Stimulated activated naive CD8-positive, alpha-beta T cell treated with anti-CD3 and anti-CD28 coated beads, Interleukin-15, amount 100 ng/mL, for 72 hours (primary cell): ENCODE measurements at regions not wholly inside any gene's neighbourhood (a gene's known extent, or its start where the extent isn't known, plus 50 kb on each side); places are given as distances from the start of the nearest gene placed in this dataset.
"Not testable (repeated sequence)": the region's sequence is repeated elsewhere in the genome, so short reads cannot be mapped to it uniquely, and the experiment has no call there.

Experiments
- ATAC-seq: fragments of 150-1000 bp; cut with Tn5 transposase; 2 replicates; pipeline ENCODE4 v1.10.0; 2021; ENCODE audit warnings: mild to moderate bottlenecking, moderate library complexity
- DNase-seq, 2 donors: peaks; one replicate each; pipeline ENCODE4 v3.0.0; 2021 to 2022
- H3K27ac Mint-ChIP-seq, 2 donors: one replicate each; pipeline ENCODE4 v1.8.0; 2022; ENCODE audit warnings: mild to moderate bottlenecking in 2 of 2, mixed read lengths in 2 of 2, moderate library complexity in 2 of 2
- H3K27me3 Mint-ChIP-seq: one replicate; pipeline ENCODE4 v1.8.0; 2022; ENCODE audit warnings: mixed read lengths
- H3K4me1 Mint-ChIP-seq: one replicate; pipeline ENCODE4 v1.8.0; 2022; ENCODE audit warnings: mild to moderate bottlenecking, mixed read lengths
- H3K4me3 Mint-ChIP-seq, 2 donors: one replicate each; pipeline ENCODE4 v1.8.0; 2022; ENCODE audit warnings: mild to moderate bottlenecking in 2 of 2, mixed read lengths in 2 of 2, moderate library complexity in 1 of 2
- H3K9me3 Mint-ChIP-seq, 2 donors: one replicate each; pipeline ENCODE4 v1.8.0; 2022; ENCODE audit warnings: mixed read lengths in 2 of 2

GRCh38 chr12:63427029-63427428 is 241.3 kb downstream of the DPY19L2 start:
- not testable (repeated sequence) for H3K4me1 Mint-ChIP-seq, H3K27ac Mint-ChIP-seq, ATAC-seq, DNase-seq, H3K27me3 Mint-ChIP-seq, H3K9me3 Mint-ChIP-seq, H3K4me3 Mint-ChIP-seq

- no peaks in the 10 kb centered on the region for H3K9me3 Mint-ChIP-seq
- H3K4me3 Mint-ChIP-seq = no peak overlapping the region
- DNase-seq = no peak
- H3K4me1 Mint-ChIP-seq = no peaks in the 10 kb centered on the region
- no peak overlapping the region for H3K27ac Mint-ChIP-seq
- no peaks in the 10 kb centered on the region for H3K27me3 Mint-ChIP-seq
- ATAC-seq = no peak
These were observed 243.6 kb downstream of the DPY19L2 start for GRCh38 chr12:63424671-63425070.

GRCh38 chr12:63423839-63424238 is 244.5 kb downstream of the DPY19L2 start:
- H3K27me3 Mint-ChIP-seq = no peaks in the 10 kb centered on the region
- no peaks in the 10 kb centered on the region for H3K4me1 Mint-ChIP-seq
- H3K9me3 Mint-ChIP-seq = no peaks in the 10 kb centered on the region
- DNase-seq = no peak
- no peak for ATAC-seq
- H3K4me3 Mint-ChIP-seq = no peak overlapping the region
- no peak overlapping the region for H3K27ac Mint-ChIP-seq

- peaks cover 0 to 3% of the 10 kb centered on the region in 2 donors for H3K9me3 Mint-ChIP-seq
- H3K27ac Mint-ChIP-seq = no peak overlapping the region
- no peaks in the 10 kb centered on the region for H3K27me3 Mint-ChIP-seq
- ATAC-seq (no peak), DNase-seq (peak in 1 of 2 donors; percentile 18)
- no peak overlapping the region for H3K4me3 Mint-ChIP-seq
- no peaks in the 10 kb centered on the region for H3K4me1 Mint-ChIP-seq
These were observed 248.1 kb downstream of the DPY19L2 start for GRCh38 chr12:63420206-63420644.

GRCh38 chr12:63419154-63419553 is 249.1 kb downstream of the DPY19L2 start:
- Mint-ChIP-seq H3K27ac (no peak overlapping the region), H3K27me3 (no peaks in the 10 kb centered on the region), H3K4me3 (no peak overlapping the region), H3K4me1 (no peaks in the 10 kb centered on the region), H3K9me3 (peaks cover 5 to 8% of the 10 kb centered on the region in 2 donors)
- no peak for DNase-seq
- no peak for ATAC-seq

- no peak overlapping the region for H3K4me3 Mint-ChIP-seq
- no peak overlapping the region for H3K27ac Mint-ChIP-seq
- H3K27me3 Mint-ChIP-seq = no peaks in the 10 kb centered on the region
- H3K4me1 Mint-ChIP-seq = no peaks in the 10 kb centered on the region
- no peak for ATAC-seq
- no peak for DNase-seq
- H3K9me3 Mint-ChIP-seq = peaks cover 5 to 8% of the 10 kb centered on the region in 2 donors
These were observed 251.5 kb downstream of the DPY19L2 start for GRCh38 chr12:63416788-63417187.

GRCh38 chr12:63415357-63415756 is 252.9 kb downstream of the DPY19L2 start:
- ATAC-seq (no peak), DNase-seq (no peak)
- Mint-ChIP-seq H3K27me3 (no peaks in the 10 kb centered on the region), H3K9me3 (peaks cover 5 to 8% of the 10 kb centered on the region in 2 donors), H3K4me1 (peaks cover 1% of the 10 kb centered on the region), H3K27ac (no peak overlapping the region), H3K4me3 (no peak overlapping the region)

GRCh38 chr12:63410197-63410596 is 258.1 kb downstream of the DPY19L2 start:
- Mint-ChIP-seq H3K27ac (no peak overlapping the region), H3K27me3 (peaks cover 7% of the 10 kb centered on the region), H3K9me3 (peaks cover 5 to 23% of the 10 kb centered on the region in 2 donors), H3K4me3 (no peak overlapping the region), H3K4me1 (peaks cover 6% of the 10 kb centered on the region)
- DNase-seq (no peak), ATAC-seq (no peak)

GRCh38 chr12:63406781-63407180 is 255.8 kb upstream of the AVPR1A start:
- no peak for ATAC-seq
- Mint-ChIP-seq H3K4me1 (peaks cover 6% of the 10 kb centered on the region), H3K9me3 (peaks cover 0 to 19% of the 10 kb centered on the region in 2 donors), H3K27ac (no peak overlapping the region), H3K27me3 (peaks cover 7% of the 10 kb centered on the region), H3K4me3 (no peak overlapping the region)
- no peak for DNase-seq

GRCh38 chr12:63404611-63405010 is 253.6 kb upstream of the AVPR1A start:
- peaks cover 7% of the 10 kb centered on the region for H3K27me3 Mint-ChIP-seq
- ATAC-seq = no peak
- no peak overlapping the region for H3K4me3 Mint-ChIP-seq
- H3K27ac Mint-ChIP-seq = no peak overlapping the region
- H3K9me3 Mint-ChIP-seq = peaks cover 0 to 19% of the 10 kb centered on the region in 2 donors
- no peaks in the 10 kb centered on the region for H3K4me1 Mint-ChIP-seq
- DNase-seq = no peak

GRCh38 chr12:63403256-63403655 is 252.3 kb upstream of the AVPR1A start:
- H3K27ac Mint-ChIP-seq = no peak overlapping the region
- no peak overlapping the region for H3K4me3 Mint-ChIP-seq
- no peak for ATAC-seq
- no peaks in the 10 kb centered on the region for H3K4me1 Mint-ChIP-seq
- peaks cover 0 to 20% of the 10 kb centered on the region in 2 donors for H3K9me3 Mint-ChIP-seq
- peaks cover 2% of the 10 kb centered on the region for H3K27me3 Mint-ChIP-seq
- DNase-seq = no peak

- ATAC-seq = peak; percentile 13
- Mint-ChIP-seq H3K27me3 (no peaks in the 10 kb centered on the region), H3K9me3 (peaks cover 0 to 7% of the 10 kb centered on the region in 2 donors), H3K4me3 (no peak overlapping the region), H3K27ac (peak overlapping the region in 1 of 2 donors; percentile 49), H3K4me1 (no peaks in the 10 kb centered on the region)
- DNase-seq = no peak
These were observed 249.7 kb upstream of the AVPR1A start for GRCh38 chr12:63400718-63401117.

- Mint-ChIP-seq H3K27ac (no peak overlapping the region), H3K4me3 (no peak overlapping the region), H3K27me3 (no peaks in the 10 kb centered on the region), H3K4me1 (no peaks in the 10 kb centered on the region), H3K9me3 (peaks cover 0 to 7% of the 10 kb centered on the region in 2 donors)
- DNase-seq (no peak), ATAC-seq (peak; percentile 19)
These were observed 249.3 kb upstream of the AVPR1A start for GRCh38 chr12:63400318-63400717.

- H3K4me3 Mint-ChIP-seq = no peak overlapping the region
- H3K4me1 Mint-ChIP-seq = no peaks in the 10 kb centered on the region
- H3K27ac Mint-ChIP-seq = no peak overlapping the region
- H3K9me3 Mint-ChIP-seq = peaks cover 0 to 7% of the 10 kb centered on the region in 2 donors
- DNase-seq (no peak), ATAC-seq (no peak)
- no peaks in the 10 kb centered on the region for H3K27me3 Mint-ChIP-seq
These were observed 246.8 kb upstream of the AVPR1A start for GRCh38 chr12:63397807-63398206.

- H3K27ac Mint-ChIP-seq = no peak overlapping the region
- peaks cover 0 to 7% of the 10 kb centered on the region in 2 donors for H3K9me3 Mint-ChIP-seq
- DNase-seq = no peak
- H3K4me3 Mint-ChIP-seq = no peak overlapping the region
- H3K4me1 Mint-ChIP-seq = no peaks in the 10 kb centered on the region
- no peaks in the 10 kb centered on the region for H3K27me3 Mint-ChIP-seq
- ATAC-seq = no peak
These were observed 245.1 kb upstream of the AVPR1A start for GRCh38 chr12:63396135-63396534.

GRCh38 chr12:63394983-63395382 is 244.0 kb upstream of the AVPR1A start:
- DNase-seq (no peak), ATAC-seq (no peak)
- H3K9me3 Mint-ChIP-seq = peaks cover 0 to 7% of the 10 kb centered on the region in 2 donors
- H3K4me3 Mint-ChIP-seq = no peak overlapping the region
- H3K27me3 Mint-ChIP-seq = no peaks in the 10 kb centered on the region
- H3K4me1 Mint-ChIP-seq = no peaks in the 10 kb centered on the region
- no peak overlapping the region for H3K27ac Mint-ChIP-seq

- DNase-seq = no peak
- H3K27me3 Mint-ChIP-seq = no peaks in the 10 kb centered on the region
- H3K4me1 Mint-ChIP-seq = no peaks in the 10 kb centered on the region
- no peak overlapping the region for H3K4me3 Mint-ChIP-seq
- peaks cover 0 to 7% of the 10 kb centered on the region in 2 donors for H3K9me3 Mint-ChIP-seq
- no peak for ATAC-seq
- peak overlapping the region in 1 of 2 donors; percentile 66 for H3K27ac Mint-ChIP-seq
These were observed 243.3 kb upstream of the AVPR1A start for GRCh38 chr12:63394349-63394748.
